ENCODE measurements at regions not wholly inside any gene's neighbourhood (a gene's known extent, or its start where the extent isn't known, plus 50 kb on each side); places are given as distances from the start of the nearest gene placed in this dataset.
"Not testable (repeated sequence)": the region's sequence is repeated elsewhere in the genome, so short reads cannot be mapped to it uniquely, and the experiment has no call there.

DNA sequence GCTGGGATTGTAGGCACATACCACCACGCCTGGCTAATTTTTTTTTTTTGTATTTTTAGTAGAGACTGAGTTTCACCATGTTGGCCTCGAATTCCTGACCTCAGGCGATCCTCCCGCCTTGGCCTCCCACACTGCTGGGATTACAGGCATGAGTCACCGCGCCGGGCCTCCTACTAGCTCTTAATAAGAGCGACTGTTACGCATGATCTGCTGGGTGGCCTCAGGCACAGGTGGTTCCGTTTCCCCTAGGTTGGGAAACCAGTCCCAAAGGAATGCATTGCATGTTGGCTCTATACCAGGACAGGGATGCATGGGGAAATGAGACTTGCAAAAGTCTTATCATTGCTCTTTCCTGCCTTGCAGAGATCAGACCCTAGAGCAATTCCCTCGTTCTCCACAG, 184.7 kb upstream of the PPP1R26 start:
- DNase-seq (ENCODE audit: low spot score), result no peak

DNA sequence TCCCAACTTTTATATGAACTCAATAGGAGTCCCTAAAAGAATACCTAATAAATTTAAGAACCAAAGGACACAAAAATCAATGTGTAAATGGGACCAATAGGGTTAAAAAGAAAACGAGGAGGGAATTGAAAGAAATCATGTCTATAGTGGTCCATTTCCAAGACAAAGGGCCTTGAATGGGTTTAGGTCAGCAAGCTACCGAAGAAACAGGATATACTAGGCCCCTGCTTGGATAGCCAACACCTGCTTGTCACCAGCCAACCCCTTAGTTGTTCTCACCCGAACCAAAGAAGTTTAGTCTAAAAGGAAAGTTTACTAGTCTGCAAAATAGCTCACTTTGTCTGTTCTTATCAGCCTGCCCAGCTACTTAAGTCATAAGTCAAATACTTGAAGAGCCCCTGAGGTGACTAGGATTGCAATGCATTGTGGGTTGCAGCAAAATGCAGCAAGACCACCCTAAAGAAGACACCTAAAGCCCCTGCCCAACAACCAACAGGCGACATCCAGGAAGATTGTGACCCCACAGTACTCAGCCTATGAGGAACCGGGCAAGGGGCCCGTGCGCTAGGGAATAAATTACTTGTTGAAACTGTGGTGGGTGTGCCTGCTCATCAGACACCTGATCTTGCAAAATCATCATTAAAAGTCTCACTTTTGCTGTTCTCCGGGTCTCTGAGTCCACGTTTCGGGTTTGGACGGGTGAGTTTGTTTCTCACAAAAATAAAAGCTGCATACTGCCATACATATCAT, 183.9 kb upstream of the PPP1R26 start:
- DNase-seq (ENCODE audit: low spot score), result no peak

DNA sequence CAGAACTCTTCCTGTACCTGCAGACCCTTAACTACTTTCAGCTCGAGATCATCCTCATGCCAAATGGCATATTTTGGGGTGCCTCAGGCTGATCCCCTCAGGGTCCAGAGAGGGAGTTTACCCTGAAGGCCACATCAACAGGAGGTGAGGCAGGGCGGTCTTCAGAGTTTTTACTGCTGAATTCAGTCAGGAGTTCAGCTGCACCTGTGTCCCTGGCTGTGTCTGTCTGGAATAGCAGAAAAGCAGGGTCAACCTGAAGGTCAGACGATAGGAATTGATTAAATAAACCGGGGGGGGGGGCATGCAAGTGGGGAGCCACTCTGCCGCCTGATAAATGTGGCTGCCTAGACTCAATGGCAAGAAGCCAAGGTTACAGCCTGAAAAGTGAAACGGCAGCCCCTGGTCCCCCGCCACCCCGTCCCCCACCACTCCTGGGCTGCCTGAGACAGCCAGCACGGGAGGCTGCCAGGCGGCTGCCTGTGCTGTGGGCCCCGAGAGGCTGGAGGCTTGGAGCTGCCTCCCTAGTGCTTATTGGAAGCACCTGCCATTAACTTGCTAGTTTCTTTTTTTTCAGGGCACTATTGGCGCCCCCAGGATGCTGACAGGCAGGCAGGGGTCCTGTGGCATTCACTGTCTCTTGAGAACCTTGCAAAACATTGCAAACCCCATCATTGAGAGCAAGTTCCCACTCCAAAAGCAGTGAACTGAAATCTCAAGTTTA, 182.7 kb upstream of the PPP1R26 start:
- no peak for DNase-seq (ENCODE audit: low spot score)

DNA sequence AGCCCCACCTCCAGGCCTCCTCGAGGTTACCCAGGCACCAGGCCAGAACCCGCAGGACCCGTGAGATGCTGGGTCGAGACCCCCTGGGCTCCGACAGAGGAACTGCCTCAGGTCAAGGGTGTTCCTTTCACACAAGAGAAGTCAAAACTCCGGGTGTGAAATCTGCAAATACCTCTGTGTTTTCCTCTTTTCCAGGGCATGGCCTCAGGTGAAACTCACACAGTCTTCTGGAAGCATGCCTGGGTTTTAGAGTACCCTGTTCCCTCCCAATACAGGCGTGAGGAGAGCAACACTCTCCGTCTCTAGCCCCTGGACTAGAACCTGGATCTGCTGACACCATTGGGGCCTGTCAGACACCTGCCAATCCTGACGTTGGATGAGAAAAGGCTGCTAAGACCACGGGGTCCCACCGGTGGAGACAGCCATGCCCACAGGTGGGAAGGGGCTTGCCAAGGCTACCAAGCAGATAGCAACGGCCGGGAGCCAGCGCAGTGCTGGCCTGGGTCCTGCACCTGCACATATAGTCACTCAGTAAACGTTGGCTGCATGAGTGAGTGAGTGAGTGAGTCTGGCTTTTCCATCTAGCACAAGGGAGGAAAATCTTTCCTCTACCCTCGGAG, 182.0 kb upstream of the PPP1R26 start:
- no peak for DNase-seq (ENCODE audit: low spot score)

DNA sequence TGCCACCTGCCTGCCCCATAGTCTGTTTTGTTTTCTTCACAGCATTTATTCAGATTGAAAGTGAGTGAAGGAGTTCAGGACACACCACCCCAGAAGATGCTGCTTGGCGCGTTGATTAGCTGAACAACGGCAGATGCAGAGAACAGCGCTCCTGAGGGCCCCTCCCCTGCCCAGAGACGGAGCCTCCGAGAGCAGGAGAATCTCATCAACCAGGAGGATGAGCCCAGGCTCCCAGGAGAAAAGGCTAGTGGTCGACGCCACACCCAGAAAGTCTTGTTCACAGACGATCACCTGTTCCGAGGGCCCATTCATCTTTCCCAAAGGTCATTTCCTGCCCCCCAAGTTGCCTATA, 180.4 kb upstream of the PPP1R26 start:
- DNase-seq (ENCODE audit: low spot score), result no peak

DNA sequence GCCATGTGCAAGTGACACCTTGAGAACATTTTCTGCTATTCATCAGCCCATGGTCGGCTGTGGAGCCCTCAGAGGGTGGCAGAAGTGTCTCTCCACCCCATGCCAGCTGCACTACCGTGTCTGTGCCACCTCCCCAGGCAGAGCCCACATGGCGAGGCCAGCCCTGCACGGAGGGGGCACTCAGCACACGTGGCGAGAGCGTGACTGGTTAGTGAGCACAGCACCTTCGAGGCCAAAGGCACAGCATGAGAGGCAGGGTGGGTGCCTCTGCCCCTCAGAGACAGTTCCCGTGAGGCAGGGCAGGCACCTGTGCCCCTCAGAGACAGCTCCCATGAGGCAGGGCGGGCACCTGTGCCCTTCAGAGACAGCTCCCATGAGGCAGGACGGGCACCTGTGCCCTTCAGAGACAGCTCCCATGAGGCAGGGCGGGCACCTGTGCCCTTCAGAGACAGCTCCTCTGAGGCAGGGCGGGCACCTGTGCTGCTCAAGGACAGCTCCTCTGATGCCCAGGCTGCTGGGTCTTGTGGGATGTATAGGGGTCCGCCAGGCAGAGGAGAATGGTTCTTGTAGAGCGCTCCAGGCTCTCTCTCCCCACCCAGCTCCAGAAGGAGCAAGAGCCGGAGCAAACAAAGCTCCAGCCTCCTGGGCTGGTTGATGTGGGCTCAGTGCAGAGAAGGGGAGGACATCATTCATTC, 179.8 kb upstream of the PPP1R26 start:
- no peak for DNase-seq (ENCODE audit: low spot score)

DNA sequence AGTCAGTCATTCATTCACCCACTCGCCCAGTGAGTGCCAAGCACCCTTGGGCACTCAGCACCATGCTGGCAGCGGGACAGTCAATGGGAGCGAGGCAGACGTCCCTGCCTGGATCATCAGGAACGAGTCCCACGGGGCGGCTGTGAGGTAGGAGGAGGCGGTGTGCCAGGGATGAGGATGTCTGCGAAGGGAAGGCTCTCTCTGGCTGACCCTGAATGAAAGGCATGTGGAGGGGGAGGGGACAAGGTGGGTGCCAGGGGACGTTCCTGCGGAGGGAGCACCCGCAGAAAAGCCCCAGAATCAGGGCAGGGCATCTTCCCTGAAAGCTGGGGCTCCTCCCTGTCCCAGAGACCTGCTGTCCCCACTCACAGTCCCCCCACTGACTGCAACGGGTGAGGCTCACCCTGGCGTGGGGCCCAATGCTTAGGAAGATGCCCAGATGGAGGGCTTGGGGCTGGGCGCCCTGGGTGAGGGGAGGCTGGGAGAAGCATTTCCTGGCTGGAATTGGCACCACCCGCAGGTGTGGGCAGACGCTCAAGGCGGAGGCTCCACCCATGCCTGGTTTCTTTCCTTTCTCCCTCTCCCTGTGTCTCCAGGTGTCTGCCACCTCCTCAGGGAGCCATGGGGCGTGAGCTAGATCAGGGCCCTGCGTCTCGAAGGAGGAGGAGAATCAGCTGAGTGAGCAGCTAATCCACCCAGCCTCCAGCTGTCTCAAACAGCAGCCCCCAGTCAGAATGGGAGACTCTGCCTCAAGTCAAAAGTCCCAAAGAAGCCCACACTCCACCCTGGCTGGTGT, 179.0 kb upstream of the PPP1R26 start:
- DNase-seq (ENCODE audit: low spot score), result no peak

DNA sequence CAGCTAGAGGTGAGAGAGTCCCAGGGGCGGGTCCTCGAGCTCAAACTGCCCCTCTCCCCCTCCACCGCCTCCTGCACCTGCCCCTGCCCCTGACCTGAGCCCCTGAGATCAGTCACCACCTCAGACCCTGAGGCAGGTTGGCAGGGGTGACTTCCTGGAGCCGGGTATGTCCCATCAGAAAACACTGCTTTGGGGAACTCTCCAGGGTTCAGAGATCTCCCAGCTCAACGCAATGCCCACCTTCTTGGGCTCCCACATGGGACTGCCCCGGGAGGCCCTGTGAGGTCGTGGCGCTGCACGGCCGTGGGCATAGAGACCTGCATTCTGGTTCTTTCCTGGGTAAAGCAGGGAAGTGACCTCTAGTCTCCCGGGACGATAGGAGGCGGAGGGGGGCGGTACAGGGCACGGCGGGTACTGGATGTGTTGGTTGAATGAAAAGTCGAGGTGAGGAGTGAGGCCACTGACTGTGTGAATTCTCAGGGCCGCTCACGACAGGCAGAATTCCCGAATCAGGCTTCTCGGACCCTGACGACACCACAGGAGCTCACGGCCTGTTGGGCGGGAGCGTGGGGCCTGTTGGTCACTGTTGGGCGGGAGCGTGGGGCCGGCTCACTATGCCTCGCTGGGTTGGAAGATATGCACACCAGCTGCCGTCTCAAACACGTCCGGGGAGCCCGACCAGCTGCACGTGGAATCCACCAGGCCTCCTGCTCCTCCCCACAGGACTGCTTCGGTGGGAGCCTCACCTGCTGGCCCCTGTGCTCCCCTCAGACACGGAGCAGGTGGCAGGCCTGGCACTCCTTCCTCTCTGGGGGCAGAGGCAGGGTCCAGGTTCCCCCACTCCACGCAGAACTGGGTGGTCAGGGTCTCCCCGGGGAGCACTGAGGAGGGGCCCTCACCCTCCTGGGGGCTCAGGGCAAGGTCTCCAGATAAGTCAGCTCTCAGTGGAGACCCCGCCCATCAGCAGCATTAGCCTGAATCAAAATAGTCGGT, 178.0 kb upstream of the PPP1R26 start:
- DNase-seq (ENCODE audit: low spot score), result no peak

DNA sequence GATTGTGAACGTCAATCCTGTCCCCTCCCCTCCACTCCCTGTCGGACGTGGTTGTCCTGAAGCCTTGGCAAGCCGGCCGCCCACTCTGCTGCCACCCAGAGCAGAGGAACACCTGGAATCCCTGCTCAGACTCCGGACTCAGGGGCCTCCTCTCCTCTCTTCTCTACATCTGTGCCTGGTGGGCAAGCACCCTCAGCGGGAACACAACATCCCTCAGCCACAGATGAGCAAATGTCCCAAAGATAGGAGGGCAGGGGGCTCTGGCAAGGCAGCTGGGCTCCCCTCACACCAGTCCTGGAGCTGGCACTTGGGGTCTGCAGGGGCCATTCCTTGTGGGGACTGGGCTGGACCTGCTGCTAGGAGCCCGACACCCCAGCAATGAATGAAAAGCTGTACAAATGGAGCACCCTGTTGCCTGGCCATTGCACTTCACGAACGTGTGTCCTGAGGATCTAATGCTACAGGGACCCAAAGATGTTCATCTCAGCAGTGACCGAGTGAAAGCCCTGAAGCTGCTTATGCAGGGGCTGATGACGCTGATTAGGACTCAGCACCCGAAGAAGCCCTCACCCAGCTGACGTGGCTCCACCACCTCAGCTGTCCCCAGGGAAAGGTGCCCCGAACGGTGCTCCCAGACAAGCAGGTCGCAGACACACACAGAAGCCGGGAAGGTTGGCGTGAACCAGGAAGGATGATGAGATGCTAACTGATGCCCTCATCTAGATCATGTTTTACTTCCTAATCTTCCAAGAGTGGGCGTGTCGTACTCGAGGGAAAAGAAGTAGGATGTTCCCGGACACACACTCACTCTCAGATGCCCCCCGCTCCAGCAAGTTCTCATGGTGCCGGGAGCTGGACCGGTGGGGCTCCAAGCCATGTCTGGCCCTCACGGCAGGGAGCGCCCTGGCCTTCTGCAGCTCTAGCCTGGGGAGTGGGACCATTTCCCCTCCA, 177.0 kb upstream of the PPP1R26 start:
- DNase-seq (ENCODE audit: low spot score), result no peak

DNA sequence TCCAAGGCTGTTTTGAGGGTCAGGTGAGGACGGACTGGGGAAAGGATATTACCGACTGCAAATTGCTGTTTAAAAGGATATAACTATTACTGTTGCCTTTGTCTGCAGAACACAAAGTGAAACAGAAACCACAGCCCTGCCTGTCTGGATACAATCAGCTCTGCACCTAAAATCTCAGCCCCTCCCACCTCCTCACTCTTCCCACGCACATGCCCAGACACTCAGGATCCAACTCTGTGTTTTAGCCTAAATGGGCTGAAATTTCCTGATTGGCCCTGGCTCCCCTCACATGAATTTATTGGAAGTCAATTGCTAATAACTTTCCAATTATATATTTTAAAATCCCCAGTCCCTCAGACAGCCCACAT, 176.3 kb upstream of the PPP1R26 start:
- DNase-seq (ENCODE audit: low spot score), result no peak

DNA sequence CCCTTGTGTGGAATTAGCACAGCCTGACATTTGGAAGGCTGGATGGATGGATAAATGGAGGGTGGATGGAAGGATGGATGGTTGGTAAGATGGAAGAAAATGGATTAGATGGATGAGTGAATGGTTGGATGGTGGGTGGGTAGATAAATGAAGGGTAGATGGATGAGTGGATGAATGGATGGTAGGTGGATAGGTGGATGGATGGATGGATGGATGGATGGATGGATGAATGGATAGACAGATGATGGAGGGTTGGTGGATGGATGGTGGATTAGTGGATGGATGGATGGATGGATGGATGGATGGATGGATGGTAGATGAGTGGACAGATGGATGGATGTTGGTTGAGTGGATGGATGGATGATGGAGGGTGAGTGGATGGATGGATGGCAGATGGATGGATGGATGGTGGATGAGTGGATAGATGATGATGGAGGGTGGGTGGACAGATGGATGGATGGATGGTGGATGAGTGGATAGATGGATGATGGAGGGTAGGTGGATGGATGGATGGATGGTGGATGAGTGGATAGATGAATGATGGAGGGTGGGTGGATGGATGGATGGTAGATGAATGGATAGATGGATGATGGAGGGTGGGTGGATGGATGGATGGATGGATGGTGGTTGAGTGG, 175.6 kb upstream of the PPP1R26 start:
- no peak for DNase-seq (ENCODE audit: low spot score)

DNA sequence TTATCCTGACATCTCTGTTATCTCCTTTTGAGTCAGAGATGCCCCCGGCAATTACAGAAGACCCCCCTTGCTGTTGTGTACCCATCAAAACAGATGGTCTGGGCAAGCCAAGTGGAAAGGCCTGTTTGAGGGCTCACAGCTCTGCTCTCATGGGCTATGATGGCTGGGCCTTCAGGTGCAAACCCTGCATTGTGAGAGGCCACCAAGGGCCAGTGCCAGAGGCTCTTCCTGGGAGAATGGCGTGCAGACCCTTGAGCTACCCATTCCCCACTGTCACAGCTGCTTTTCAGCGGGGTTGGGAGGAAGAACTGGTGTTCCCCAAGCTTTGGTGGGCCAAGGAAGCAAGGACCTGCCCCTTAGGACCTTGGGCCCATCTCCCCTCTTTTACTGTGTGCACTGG, 174.7 kb upstream of the PPP1R26 start:
- DNase-seq (ENCODE audit: low spot score), result no peak

DNA sequence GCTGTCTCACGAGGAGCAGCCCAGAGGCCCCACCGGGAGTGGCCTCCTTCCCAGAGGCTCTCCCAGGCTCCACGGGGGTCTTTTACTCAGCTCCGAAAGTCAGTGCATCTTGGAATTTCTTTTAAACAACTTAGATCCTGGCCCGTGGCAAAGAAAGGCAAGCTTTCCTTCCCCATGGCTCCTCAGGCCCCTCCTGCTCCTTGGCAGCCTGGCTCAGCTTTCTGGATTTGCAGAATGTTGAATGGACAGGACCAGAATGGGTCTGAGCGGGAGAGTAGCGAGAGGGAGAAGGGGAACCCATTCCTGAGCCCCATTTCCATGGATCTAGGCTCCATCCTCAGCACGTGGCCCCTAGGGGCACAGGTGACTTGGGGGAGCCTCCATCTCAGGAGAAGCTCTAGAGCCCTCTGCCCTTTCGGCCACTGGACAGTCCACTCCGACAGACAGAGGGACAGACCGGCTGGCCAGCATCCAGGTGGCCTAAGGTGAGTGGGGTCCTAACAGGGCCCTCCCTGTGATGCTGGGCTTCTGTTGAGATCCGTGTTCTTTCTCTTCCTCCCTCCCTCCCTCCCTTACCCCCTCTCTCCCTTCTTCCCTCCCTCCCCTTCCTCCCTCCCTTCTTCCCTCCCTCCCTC, 173.9 kb upstream of the PPP1R26 start:
- no peak for DNase-seq (ENCODE audit: low spot score)

DNA sequence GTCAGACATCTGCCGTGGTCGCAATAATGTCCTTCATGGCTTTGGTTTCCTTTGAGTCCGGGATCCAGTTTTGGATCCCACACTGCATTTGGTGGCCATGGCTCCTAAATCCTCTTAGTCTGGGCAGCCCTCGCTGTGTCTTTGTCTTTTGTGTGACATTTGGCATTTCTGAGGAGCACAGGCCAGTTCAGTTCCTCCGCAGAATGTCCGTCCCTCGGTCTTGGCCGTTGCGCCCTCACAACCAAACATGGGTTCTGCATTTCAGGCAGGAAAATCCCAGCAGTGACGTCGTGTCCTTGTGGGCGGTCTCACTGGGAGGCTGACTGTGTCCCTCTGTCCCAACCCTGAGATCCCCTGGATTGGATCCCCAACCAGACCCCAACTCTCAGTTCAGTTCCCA, 172.9 kb upstream of the PPP1R26 start:
- DNase-seq (ENCODE audit: low spot score), result no peak

DNA sequence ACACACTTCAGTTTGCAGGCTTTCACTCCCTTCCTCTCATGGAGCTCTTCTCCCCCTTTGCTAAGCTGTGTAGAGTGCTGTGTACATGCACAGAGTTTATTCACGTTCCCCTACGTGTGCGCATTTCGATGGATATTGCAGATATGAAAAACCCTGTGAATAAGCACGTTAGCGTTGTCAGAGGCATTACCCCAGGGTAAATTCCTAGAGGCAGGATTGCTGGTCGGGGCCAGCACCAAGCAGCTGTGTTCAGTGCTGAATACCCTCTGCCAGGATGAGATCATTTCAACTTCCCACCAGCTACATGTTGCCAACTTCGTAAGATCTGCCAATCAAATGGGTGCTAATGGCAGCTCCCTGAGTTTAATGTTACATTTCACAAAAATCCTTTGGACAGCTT, 172.3 kb upstream of the PPP1R26 start:
- no peak for DNase-seq (ENCODE audit: low spot score)

DNA sequence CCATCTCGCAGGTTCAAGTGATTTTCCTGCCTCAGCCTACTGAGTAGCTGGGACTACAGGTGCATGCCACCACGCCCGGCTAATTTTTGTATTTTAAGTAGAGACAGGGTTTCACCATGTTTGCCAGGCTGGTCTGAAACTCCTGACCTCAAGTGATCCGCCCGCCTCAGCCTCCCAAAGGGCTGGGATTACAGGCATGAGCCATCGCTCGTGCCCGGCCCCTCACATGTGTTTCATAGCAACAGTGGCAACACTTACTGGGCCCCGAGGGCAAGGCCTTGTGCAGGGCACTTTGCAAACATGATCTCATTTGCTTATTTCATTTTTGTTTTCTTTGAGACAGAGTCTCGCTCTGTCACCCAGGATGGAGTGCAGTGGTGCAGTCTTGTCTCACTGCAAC, 171.7 kb upstream of the PPP1R26 start:
- not testable (repeated sequence) for DNase-seq (ENCODE audit: low spot score)

DNA sequence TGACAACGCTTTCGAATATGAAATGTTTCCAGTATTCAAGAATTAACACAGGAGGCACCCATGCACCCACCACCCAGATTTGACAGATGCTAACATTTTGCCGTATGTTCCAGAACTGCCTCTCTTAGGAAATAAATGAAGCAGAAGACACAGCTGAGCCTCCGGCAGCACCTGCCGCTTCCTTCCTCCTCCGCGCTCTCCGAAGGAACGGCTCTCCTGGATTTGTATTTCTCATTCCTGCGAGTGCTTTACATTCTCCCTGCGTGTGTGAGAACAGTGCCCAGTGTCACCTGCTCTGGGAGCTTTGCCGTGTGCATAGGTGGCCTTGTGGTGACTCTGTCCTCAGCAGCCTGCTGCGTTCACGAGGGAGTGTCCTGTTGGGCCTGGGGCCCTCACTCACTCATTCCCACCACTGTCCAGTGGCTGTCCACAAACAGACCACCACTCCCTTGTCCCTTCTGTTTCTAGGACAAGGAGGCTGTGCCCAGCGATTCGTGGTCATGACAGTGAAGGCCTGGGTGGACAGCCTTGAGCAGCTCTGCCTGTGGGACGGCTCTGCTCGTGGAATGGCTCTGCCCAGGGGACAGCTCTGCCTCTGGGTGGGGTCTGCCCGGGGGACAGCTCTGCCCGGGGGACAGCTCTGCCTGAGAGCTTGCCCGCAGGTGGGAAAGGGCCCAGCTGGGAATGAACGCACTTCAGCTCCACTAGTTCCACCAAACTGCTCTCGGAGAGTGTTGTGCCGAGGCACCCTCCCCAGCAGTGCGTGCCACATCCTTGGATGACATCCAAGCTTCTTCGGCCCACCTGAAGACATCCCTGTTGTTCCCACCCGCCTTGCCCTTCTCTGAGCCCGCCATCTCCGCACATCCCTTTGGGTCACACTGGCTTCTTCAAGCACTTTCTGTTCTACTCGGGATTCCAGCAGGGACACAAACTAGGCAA, 170.5 kb upstream of the PPP1R26 start:
- no peak for DNase-seq (ENCODE audit: low spot score)

DNA sequence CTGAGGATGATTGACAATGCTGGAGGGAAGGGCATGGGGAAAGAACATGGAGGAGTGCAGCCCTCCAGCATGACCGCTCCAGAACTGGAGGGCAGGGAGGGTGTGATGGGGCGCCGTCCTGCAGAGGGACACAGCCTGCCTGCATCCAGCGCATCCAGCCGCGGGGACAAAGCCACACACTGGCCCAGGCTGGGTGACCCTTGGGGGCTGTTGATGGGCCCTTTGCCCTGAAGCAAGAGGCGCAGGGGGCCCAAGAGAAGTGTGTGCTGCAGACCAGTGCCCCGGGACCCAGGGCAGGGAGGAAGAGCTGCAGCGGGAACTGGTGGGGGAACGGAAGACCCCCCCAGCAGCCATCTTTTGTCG, 169.8 kb upstream of the PPP1R26 start:
- DNase-seq (ENCODE audit: low spot score), result no peak
